ENCODE measurements at regions not wholly inside any gene's neighbourhood (a gene's known extent, or its start where the extent isn't known, plus 50 kb on each side); places are given as distances from the start of the nearest gene placed in this dataset.

GRCh38 chr2:160916300-160916699 lies 243.9 kb upstream of the TANK start:
- H3K27me3 ChIP-seq (ENCODE audit: insufficient read depth): peaks cover 35% of the 10 kb centered on the region
- no peak overlapping the region for H2AFZ ChIP-seq
- H3K4me1 Mint-ChIP-seq: peaks cover 12% of the 10 kb centered on the region
- H3F3A ChIP-seq (replicated peaks; ENCODE audit: low read depth): no peaks in the 10 kb centered on the region
- no peaks in the 10 kb centered on the region for H3K36me3 ChIP-seq (ENCODE audit: insufficient read depth)
- TF ChIP-seq ZNF114 (CRISPR knock-in tag; IDR thresholded peaks at IDR 0.05): no peak
- no peak for TF ChIP-seq REST (IDR thresholded peaks at IDR 0.05; ENCODE audit: unreplicated experiment)
- TF ChIP-seq EZH2 (IDR thresholded peaks at IDR 0.05; ENCODE audit: low read depth, unreplicated experiment): no peak
- no peak for TF ChIP-seq POLR2AphosphoS5 (IDR thresholded peaks at IDR 0.05; ENCODE audit: low read depth)
- TF ChIP-seq JUNB (IDR thresholded peaks at IDR 0.05; ENCODE audit: unreplicated experiment): no peak
- no peak for TF ChIP-seq EZH2phosphoT487 (IDR thresholded peaks at IDR 0.05; ENCODE audit: unreplicated experiment)
- TF ChIP-seq NANOG (IDR thresholded peaks at IDR 0.05; ENCODE audit: borderline replicate concordance): no peak
- TF ChIP-seq ETS1 (IDR thresholded peaks at IDR 0.05): no peak
- H3K79me2 ChIP-seq (replicated peaks; ENCODE audit: insufficient read depth): no peaks in the 10 kb centered on the region
- no peak overlapping the region for H3K4me3 ChIP-seq
- peaks cover 17% of the 10 kb centered on the region for H3K4me1 ChIP-seq (ENCODE audit: insufficient read depth)
- no peak for ATAC-seq
- no peak overlapping the region for H3K27ac ChIP-seq (ENCODE audit: low read depth)
- H4K20me1 ChIP-seq (replicated peaks; ENCODE audit: insufficient read depth): no peaks in the 10 kb centered on the region
- no peaks in the 10 kb centered on the region for H3K9me2 ChIP-seq (ENCODE audit: insufficient read depth)
- H3K9me3 Mint-ChIP-seq: peaks cover 11% of the 10 kb centered on the region
- H3K36me3 Mint-ChIP-seq (ENCODE audit: low read depth): peaks cover 6% of the 10 kb centered on the region; the same call in 1 of the 3 replicates
- no peak overlapping the region for H3K4me3 Mint-ChIP-seq
- H3K27ac Mint-ChIP-seq: no peak overlapping the region
- no peak overlapping the region for H3K4me2 ChIP-seq
- DNase-seq (ENCODE audit: low spot score): no peak
- peaks cover 8% of the 10 kb centered on the region for H3K27me3 Mint-ChIP-seq (ENCODE audit: insufficient read depth, low read depth, poor library complexity)

GRCh38 chr2:160917850-160918249 lies 242.4 kb upstream of the TANK start:
- Mint-ChIP-seq H3K4me3 (no peak overlapping the region), H3K27ac (no peak overlapping the region), H3K27me3 (ENCODE audit: insufficient read depth, low read depth, poor library complexity) (peaks cover 8% of the 10 kb centered on the region), H3K4me1 (peaks cover 11% of the 10 kb centered on the region), H3K36me3 (ENCODE audit: low read depth) (peaks cover 6% of the 10 kb centered on the region; the same call in 1 of the 3 replicates), H3K9me3 (peaks cover 11% of the 10 kb centered on the region)
- ATAC-seq: no peak
- no peak overlapping the region for H3K4me3 ChIP-seq
- no peak overlapping the region for H3K4me2 ChIP-seq
- H3F3A ChIP-seq (replicated peaks; ENCODE audit: low read depth): no peaks in the 10 kb centered on the region
- no peaks in the 10 kb centered on the region for H3K79me2 ChIP-seq (replicated peaks; ENCODE audit: insufficient read depth)
- H3K27ac ChIP-seq (ENCODE audit: low read depth): no peak overlapping the region
- peaks cover 22% of the 10 kb centered on the region for H3K27me3 ChIP-seq (ENCODE audit: insufficient read depth)
- no peaks in the 10 kb centered on the region for H3K36me3 ChIP-seq (ENCODE audit: insufficient read depth)
- H3K9me2 ChIP-seq (ENCODE audit: insufficient read depth): no peaks in the 10 kb centered on the region
- peaks cover 11% of the 10 kb centered on the region for H3K4me1 ChIP-seq (ENCODE audit: insufficient read depth)
- DNase-seq (ENCODE audit: low spot score): no peak
- no peaks in the 10 kb centered on the region for H4K20me1 ChIP-seq (replicated peaks; ENCODE audit: insufficient read depth)
- no peak overlapping the region for H2AFZ ChIP-seq
- TF ChIP-seq REST (IDR thresholded peaks at IDR 0.05; ENCODE audit: unreplicated experiment): no peak
